COLO829 (cell line): ENCODE measurements at regions not wholly inside any gene's neighbourhood (a gene's known extent, or its start where the extent isn't known, plus 50 kb on each side); places are given as distances from the start of the nearest gene placed in this dataset.
A peak's percentile ranks its signal among the peaks of the same experiment; 100 is the strongest.

ENCODE experiments used
- DNase-seq: peaks from one replicate; pipeline ENCODE4 v3.0.0; 2012; ENCODE audit warnings: low spot score

DNA sequence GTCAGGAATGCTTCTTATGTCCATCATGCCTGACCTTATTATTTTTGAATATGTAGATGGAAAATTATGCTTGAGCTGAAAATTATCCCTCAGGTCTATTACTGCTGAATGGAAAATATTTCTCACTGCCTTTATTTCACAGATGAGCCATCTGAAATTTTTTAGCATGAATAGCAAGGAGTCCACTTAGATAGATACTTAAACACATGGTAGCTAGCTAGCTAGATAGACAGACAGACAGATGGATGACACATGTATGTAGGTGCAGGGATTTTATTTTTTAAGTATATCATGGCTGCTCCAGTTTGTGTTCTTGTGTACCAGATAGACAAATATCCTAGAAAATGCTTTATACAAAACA, 645.0 kb downstream of the MMUT start:
- no peak for DNase-seq

DNA sequence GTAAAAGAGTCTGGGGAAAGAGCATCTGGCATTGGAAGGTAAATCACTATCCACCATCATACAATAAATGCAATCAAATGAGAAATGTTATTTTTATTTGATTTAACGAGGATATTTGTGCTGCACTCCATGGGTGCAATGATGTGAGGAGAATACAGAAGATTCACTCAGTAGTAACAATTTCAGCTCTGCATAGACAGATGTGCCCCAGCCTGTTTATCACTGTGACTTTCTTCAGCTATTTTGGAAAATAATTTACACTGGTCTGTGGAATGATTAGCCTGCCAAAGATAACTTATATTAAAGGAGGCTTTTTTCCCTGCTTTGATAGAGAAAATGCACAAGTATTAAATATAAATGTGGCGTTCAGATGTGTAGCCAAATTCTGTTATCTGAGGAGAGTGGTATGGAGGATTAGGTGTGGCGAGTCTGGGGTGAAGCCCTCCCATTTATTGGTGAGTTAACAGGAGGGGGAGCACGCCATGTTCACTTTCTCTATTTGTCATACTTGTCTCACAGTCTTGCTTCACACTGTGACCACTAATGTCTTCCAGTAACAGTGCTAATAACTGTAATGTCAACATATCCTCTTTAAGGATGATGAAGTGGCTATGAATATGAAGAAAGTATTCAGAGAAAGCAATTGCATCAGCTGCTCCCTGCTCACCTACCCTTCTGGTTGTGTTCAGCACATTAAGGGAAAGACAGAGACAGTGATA, 645.6 kb downstream of the MMUT start:
- no peak for DNase-seq

DNA sequence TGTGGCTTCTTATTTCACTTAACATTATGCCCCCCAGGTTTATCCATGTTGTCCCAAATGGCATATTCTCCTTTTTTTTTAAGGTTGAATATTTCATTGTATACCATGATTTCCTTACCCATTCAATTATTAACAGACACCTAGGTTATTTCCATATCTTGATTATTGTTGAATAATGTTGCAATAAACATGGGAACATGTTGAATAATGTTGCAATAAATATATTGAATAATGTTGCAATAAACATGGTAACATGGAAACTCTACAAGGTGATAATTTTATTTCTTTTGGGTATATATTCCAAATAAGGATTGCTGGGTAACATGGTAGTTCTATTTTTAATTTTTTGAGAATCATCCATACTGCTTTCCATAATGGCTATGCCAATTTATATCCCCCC, 648.1 kb downstream of the MMUT start:
- DNase-seq, result no peak

DNA sequence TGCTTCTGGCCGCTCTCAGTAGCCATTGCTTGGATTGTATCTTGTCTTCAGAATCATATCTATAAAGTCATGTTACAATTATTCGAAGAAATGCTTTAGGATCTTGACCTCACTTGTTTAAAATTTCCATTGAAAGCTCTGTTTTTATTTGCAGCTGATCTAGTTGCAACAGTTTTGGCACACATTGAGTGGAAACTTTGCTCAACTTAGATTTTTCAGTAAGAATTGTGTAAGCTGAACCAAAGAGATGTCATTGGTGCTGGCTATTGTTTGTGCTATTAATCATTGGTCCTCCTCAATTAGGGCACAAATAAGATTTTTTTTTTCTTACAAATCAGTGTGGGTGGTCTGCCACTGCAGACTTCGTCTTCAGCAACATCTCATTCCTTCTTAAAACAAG, 649.2 kb downstream of the MMUT start:
- DNase-seq, result no peak

DNA sequence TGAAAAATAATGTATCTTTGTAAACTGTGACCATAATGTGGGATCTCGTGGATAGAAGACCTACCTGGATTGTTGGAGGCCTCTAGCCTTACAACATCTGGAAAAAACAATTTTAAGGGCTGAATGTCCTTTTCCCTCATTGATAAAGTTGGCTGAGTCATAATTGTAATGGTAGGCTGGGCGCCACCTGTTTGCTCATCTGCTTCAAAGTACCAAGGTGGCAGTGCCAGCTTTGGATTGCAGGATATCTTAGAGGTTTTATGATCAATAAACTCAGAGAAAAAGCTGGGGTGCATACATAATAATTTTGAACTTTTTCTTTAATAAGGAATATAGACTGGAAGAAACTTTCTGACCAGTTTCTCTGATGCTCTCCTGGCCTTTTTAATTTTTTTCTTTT, 653.4 kb downstream of the MMUT start:
- DNase-seq, result no peak

DNA sequence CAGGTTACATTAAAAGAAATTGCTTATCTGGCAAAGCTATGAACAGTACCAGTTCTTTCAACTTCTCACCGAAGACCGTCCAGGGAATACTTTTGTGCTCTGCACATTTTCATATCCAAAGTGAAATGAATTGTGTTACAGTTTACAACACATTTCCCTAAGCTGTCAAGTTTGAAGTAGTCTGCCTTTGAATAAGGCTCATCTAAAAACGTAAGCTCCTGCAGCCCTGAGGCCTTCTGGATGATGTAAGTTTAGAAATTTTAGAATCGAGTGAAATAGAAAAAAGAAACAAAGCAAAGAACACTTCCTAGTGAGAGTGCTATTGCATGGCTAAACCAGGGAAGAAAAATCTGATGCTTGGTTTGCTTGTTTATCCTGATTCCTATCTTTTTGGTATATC, 653.8 kb downstream of the MMUT start:
- no peak for DNase-seq

DNA sequence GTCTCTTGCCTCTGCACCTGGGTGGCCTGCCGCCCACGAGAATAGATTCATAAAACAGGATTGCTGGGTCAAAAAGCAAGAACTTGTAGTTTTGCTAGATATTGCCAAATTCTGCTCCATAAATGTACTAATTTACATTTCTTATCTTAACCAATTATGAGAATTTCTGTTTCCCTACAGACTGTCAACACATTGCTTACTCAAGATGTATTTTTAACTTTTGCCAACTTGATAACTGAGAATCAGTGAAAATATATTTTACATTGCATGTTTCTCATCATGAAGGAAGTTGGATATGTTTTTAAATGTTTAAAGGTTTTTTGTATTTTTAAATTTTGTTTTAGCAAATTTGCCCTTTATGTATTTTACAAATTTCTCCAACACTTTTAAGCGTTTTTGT, 664.8 kb downstream of the MMUT start:
- no peak for DNase-seq

DNA sequence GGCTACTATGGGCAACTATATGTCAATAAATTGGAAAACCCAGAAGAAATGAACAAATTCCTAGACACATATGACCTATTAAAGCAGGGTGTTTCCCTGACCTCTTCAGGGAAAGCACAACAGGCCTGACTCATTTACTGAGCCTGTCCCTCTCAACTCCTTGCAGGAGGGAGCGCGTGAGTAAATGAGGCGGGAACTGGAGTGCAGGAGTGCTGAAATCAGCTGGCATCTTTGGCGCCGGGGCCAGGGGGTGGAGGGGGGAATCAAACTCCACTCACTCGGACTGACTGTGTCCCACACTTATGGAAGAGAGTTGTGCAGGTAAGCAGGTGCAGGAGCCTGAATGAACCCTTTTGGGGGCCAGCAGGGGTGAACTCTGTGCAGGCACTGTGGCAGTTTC, 671.2 kb upstream of the PTCHD4 start:
- no peak for DNase-seq

DNA sequence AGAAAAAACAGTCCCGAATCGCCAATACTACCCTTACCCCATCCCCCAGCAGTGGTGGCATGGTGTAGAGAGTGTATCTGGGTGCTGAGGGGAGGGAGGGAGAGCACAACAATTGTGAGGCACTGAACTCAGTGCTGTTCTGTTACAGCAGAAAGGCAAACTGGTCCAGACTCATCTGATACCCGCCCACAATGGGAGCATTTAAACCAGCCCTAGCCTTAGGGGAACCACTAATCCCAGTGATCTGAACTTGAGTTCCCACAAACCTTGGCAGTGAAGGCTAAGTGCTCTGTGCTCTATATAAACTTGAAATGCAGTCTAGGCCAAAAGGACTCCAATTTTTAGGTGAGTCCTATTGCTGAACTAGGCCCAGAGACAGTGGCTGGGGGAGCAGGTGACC, 666.4 kb upstream of the PTCHD4 start:
- DNase-seq, result no peak

DNA sequence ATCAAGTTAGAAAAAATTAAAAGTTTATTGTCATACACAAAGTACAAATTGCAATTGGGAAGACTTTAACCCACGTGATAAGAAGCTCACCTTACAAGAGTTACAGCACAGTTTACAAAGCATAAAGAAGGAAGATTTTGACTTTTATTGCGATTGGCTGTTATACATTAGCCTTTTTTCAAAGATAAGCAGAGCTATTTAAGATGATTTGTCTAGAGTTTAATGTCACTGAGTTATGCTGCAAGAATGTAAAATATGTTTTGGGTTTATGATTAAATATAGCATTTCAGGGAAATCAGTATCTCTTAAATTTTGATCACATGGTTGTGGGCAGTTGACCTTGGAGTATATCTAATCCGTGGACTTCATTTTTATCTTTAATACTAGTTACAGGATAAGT, 664.2 kb upstream of the PTCHD4 start:
- no peak for DNase-seq

DNA sequence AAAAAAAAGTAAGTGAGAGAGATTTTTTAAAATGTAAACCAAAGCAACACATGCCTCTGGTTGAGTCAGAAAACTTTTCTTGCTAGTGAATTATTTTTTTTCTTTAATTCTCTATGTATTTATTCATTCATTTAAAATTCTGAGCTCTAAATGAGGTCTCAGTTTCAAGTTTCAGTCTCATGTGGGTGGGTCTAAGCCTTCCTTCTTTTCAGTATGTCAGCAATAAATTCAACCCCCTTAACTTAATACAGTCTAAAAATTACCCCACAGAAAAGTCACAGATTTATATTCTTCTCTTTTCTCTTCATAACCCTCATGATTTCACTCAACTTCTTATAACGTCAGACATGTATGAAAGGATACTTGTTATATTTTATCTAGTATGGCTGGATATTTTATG, 663.3 kb upstream of the PTCHD4 start:
- no peak for DNase-seq

DNA sequence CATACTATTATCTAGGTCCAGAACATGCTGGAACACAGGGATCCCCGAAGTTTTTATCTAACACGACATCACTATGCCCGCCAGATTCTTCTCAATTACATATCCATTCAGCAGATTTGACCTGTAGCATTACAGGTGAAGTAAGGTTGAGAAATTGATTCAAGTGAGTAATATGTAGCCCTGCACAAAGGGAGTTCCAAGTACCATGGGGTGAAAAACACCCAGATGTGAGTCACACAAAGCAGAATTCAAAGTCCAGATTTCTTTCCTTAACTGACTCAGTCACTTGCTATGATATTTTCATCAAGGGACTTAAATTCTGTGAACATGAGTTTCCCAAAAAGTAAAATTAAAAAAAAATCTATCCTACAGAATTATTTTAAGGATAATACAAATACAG, 655.4 kb upstream of the PTCHD4 start:
- no peak for DNase-seq

DNA sequence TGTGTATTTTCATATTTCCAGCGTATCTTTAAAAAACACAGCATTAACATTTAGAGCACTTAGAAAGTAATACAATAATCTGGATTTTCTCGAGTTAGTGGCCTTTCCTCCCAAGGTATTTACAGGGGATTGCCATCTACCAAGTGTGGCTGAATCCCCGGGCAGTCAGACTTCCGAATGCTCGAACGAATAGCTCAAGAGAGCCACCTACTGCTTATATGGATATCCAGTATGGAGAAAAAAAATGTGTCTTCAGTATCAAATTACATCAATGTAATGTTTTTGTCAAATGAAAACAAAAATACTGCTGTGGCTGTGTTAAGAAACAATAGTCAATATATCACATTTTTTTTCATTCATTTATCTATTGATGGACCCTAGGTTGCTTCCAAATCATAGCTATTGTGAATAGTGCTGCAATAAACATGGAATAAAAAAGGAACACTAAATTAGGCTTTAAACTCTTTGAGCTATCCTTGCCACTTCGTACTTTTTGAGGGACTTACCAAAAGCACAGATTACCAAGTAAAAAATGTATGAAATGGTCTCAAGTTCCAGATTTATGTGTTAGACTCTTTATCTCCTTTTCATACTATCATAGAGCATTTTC, 654.5 kb upstream of the PTCHD4 start:
- peak; percentile 57 for DNase-seq

DNA sequence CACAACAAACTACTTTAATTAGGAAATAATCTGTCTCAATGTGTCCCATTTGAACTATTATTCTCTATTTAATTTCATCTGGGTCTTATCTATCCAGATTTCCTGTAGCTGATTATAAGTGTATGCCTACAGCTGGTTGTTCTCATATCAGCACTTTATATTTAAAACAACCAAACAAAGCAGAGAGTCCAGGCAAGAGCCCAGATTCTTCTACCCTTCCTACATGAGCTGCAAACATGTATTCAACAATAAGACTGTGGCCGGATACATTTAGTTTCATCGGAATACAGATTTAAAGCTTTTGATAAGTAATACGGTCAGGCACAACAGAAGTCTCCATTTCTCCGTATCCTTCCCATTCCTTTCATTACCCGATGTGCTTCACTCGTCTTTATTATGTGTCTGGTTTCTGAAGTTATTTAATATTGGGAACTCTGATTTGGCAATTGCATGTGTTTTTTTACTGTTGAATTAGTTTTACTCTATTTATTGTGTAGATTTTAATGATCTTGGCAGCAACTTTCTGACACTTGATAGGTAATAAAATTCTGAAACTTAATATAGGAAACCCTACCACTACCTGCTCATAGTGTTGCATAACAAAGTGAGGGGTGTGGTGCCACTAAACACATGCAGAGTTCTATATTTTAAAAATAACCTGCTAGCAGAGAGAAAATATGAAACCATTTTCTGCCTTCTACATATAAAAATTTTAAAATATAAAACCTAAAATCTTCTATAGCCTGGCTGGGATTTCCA, 653.5 kb upstream of the PTCHD4 start:
- no peak for DNase-seq

DNA sequence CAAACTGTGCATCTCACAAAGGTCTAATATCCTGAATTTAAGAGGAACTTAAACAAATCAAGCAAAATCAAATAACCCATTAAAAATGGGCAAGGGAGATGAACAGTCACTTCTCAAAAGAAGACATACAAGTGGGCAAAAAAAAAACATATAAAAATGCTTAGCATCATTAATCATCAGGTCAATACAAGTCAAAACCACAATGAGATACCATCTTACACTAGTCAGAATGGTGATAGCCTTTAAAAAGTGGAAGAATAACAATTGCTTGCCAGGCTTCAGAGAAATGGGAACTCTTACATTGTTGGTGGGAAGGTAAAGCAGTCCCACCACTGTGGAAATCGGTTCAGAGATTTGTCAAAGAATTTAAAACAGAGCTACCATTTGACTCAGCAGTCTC, 646.7 kb upstream of the PTCHD4 start:
- no peak for DNase-seq

DNA sequence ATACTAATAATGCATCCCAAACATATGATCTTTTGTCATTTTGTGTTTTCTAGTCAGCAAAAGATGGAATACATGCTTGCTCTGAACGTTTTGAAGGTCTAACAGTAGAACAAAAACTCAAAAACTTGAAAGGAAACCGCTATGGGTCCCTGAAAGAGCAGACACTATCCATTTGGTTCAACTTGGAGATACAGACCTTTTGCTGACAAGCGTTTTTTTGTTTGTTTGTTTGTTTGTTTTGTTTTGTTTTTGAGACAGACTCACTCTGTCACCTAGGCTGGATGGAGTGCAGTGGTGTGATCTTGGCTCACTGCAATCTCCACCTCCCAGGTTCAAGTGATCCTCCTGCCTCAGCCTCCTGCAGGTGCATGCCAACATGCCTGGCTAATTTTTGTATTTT, 644.3 kb upstream of the PTCHD4 start:
- no peak for DNase-seq

DNA sequence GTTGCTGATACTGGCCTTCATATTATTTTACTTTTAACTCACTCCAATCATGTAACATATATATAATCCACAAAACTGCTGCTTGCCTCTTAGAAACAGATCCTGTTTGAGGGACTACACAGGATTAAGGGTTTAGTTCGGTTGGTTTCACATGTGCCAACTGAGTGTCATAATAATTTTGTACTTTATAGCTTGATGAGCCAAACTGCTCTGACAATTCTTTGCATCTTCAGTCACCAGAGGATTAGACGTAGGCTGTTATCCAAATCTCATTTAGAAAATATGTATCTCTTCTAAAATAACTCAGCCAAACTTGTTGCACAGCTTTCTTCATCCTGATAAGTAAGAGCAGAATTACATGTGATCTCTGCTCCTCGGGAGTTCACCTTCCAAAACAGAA, 643.6 kb upstream of the PTCHD4 start:
- no peak for DNase-seq

DNA sequence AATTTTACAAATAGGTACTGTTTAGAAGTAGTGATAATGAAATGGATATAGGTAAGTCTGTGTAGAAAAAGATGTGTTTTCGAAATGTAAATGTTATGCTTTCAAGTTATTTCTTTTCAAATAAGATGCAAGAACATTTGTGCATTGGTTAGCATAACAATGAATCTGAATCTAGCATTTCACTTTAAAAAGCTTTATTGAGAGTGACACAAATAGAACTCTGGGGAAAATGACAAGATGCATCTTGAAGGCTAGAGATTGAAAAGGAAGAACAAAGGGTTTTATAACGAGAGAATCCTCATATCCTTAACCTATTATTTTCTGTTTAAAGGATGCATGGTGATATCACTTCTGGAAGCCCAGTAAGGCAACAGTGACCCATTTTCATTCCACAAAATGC, 639.9 kb upstream of the PTCHD4 start:
- no peak for DNase-seq

DNA sequence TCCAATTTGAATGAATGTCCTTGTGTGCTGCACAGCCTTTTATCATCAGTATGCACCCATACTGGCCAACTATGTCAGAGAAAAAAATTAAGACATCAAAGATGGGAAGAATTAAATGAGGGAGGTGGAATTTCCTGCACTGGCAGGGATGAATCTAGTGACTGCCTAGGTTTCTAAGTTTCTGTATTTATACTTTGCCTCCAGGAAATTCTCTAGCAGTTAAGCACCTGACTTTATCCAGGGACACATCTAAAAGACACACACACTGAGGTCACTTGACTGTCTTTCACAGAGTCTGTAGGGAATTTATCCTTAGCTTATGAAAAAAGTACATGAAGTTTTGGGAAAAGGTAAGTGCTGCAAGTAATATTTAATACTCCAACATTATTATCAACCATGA, 636.5 kb upstream of the PTCHD4 start:
- DNase-seq, result no peak

DNA sequence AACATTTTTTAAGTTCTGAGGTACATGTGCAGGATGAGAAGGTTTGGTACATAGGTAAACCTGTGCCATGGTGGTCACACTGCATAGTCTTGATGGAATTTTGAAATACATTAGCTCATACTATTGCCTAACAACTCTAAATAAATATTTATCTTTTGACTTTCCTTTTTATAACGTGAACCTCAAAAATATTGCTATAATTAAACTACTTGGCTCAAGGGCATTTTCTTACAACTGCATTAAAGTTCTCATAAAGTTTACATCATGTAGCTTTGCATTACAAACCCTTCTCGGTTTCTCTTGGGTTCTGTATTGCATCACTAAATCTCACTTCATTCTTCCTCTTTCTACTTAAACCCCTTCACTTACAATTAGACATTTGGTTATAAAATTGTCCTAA, 636.0 kb upstream of the PTCHD4 start:
- DNase-seq, result no peak

DNA sequence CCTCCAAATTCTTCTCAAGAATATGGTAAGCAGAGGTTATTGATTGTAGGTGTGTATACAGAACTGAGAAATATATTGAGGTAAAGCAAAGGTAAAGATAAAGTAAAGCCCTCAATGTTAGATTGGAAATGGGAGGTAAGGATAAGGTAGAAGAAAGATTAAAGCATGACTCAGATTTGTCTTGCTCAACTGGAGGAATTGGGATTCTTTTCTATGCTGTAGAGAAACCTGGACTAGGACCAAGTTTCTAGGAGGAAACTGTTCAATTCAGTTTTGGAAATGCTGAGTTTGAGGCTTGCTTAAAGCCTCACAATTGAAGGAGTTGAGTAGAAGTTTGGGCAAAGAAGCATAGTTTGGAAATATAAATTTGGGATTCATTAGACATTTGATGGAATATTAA, 634.0 kb upstream of the PTCHD4 start:
- no peak for DNase-seq

DNA sequence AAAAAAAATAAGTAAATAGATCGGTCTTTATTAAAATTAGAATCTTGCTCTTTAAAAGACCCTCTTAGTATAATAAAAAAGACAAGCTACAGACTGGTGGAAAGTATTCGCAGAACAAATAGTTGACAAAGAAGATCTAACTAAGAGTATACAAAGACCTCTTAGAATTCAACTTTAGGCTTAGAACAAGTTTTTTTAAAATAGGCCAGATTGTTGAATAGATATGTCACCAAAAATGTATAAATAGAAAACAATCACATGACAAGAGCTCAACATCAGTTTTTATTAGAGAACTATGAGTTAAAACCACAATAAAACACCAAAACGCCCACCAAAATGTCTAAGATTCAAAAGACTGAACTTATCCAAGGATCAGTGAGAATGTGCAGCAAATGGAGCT, 632.7 kb upstream of the PTCHD4 start:
- peak; percentile 51 for DNase-seq

DNA sequence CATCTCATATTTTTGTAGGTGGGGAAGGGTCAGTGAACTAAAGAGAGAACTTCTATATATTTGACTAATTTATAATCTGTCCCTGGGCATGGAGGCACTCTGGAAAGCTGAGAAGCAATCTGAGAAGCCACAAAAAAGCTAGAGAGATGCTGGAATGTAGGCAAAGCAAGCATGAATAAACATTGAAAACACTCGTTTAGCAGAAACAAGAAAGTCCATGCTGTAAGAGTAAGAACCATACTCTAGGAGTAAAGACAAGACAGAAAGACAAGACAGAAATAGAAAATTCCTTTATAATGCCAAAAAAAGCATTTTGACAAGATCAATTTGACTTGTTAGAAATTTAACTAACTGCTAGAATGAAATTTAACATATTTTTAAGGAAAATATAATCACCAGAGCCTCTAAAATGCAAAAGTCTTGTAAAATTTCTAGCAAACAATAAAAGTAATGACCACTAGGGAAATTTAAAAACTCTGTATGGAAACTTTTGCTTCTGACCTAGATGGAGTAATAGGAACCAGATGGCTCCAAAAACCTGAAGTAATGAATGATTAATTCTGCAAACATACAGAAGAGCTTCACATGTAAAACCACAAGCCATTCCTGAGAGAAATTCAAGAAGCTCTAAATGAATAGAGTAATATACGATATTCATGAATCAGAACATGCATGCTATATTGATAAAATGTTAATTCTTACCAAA, 625.7 kb upstream of the PTCHD4 start:
- DNase-seq, result no peak
